Natural killer cell (primary cell): ENCODE measurements at regions not wholly inside any gene's neighbourhood (a gene's known extent, or its start where the extent isn't known, plus 50 kb on each side); places are given as distances from the start of the nearest gene placed in this dataset.

Source experiments
- ATAC-seq, 3 donors: fragments of 150-1000 bp in 2 of 3; fragments of 200-7000 bp in 1 of 3; cut with Tn5 transposase; 1 replicate in 1 of 3; 2 replicates in 2 of 3; pipeline ENCODE4 v1.10.0; 2021; ENCODE audit warnings: mild to moderate bottlenecking in 2 of 3, moderate library complexity in 2 of 3
- DNase-seq, 2 donors: peaks; one replicate each; pipeline versions ENCODE4 v3.0.0 to v3.0.0-alpha.2; 2013 to 2021; ENCODE audit warnings: mixed read lengths in 1 of 2
- H3K27ac ChIP-seq: one replicate; pipeline ENCODE4 v1.5.1; 2013; ENCODE audit warnings: mild to moderate bottlenecking, low read length
- H3K27me3 ChIP-seq: one replicate; pipeline ENCODE4 v1.6.1; 2013; ENCODE audit warnings: low read length; ENCODE audit not compliant: control insufficient read depth, insufficient read depth
- H3K36me3 ChIP-seq: one replicate; pipeline ENCODE4 v1.6.1; 2013; ENCODE audit warnings: low read length; ENCODE audit not compliant: control insufficient read depth, insufficient read depth
- H3K4me1 ChIP-seq: one replicate; pipeline ENCODE4 v1.6.1; 2013; ENCODE audit warnings: low read length; ENCODE audit not compliant: control insufficient read depth, insufficient read depth
- H3K4me3 ChIP-seq: one replicate; pipeline ENCODE4 v1.5.1; 2013; ENCODE audit warnings: low read length
- H3K9me3 ChIP-seq: one replicate; pipeline ENCODE4 v1.6.1; 2013; ENCODE audit warnings: low read length; ENCODE audit not compliant: control insufficient read depth, insufficient read depth
- H3K27ac Mint-ChIP-seq, 2 donors: one replicate each; pipeline ENCODE4 v1.8.0; 2022; ENCODE audit warnings: mild to moderate bottlenecking in 2 of 2, mixed read lengths in 2 of 2, moderate library complexity in 1 of 2
- H3K27me3 Mint-ChIP-seq, 2 donors: one replicate each; pipeline ENCODE4 v1.8.0; 2022; ENCODE audit warnings: low read depth in 2 of 2, mixed read lengths in 2 of 2
- H3K36me3 Mint-ChIP-seq: one replicate; pipeline ENCODE4 v1.8.0; 2022; ENCODE audit warnings: mixed read lengths
- H3K4me1 Mint-ChIP-seq, 2 donors: one replicate each; pipeline ENCODE4 v1.8.0; 2022; ENCODE audit warnings: mixed read lengths in 2 of 2
- H3K4me3 Mint-ChIP-seq: one replicate; pipeline ENCODE4 v1.8.0; 2022; ENCODE audit warnings: mild to moderate bottlenecking, moderate library complexity, mixed read lengths
- H3K9me3 Mint-ChIP-seq, 2 donors: one replicate each; pipeline ENCODE4 v1.8.0; 2022; ENCODE audit warnings: mixed read lengths in 2 of 2
- WGBS: methylation state at CpG from one replicate; pipeline ENCODE4 v1.1.7; 2013; ENCODE audit warnings: missing lambda C conversion rate; ENCODE audit not compliant: insufficient coverage; 5-methylcytosine and 5-hydroxymethylcytosine counted together
- intact Hi-C: fragments of 100-400 bp; cut with micrococcal nuclease; formaldehyde crosslinking; loops from one replicate; pipeline ENCODE4 v1.14.2; 2022
- TF ChIP-seq, protein P1 (sequence below): fragments of 200-600 bp; IDR thresholded peaks from one replicate; pipeline ENCODE4 v1.8.0; 2022; ENCODE audit warnings: antibody characterized with exemption

- TF ChIP-seq, protein P1, sequence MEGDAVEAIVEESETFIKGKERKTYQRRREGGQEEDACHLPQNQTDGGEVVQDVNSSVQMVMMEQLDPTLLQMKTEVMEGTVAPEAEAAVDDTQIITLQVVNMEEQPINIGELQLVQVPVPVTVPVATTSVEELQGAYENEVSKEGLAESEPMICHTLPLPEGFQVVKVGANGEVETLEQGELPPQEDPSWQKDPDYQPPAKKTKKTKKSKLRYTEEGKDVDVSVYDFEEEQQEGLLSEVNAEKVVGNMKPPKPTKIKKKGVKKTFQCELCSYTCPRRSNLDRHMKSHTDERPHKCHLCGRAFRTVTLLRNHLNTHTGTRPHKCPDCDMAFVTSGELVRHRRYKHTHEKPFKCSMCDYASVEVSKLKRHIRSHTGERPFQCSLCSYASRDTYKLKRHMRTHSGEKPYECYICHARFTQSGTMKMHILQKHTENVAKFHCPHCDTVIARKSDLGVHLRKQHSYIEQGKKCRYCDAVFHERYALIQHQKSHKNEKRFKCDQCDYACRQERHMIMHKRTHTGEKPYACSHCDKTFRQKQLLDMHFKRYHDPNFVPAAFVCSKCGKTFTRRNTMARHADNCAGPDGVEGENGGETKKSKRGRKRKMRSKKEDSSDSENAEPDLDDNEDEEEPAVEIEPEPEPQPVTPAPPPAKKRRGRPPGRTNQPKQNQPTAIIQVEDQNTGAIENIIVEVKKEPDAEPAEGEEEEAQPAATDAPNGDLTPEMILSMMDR: no peak
- no peak overlapping the region for H3K4me3 ChIP-seq
- no peaks in the 10 kb centered on the region for H3K36me3 ChIP-seq
- no peak overlapping the region for H3K27ac Mint-ChIP-seq
- intact Hi-C loops: no loop called here
- no peaks in the 10 kb centered on the region for H3K27me3 Mint-ChIP-seq
- H3K9me3 ChIP-seq: no peaks in the 10 kb centered on the region
- H3K36me3 Mint-ChIP-seq: peaks cover 14% of the 10 kb centered on the region
- no peak for DNase-seq
- no peaks in the 10 kb centered on the region for H3K4me1 Mint-ChIP-seq
- no peak for ATAC-seq
- no peak overlapping the region for H3K27ac ChIP-seq
- peaks cover 14 to 23% of the 10 kb centered on the region in 2 donors for H3K9me3 Mint-ChIP-seq
- WGBS: 85% methylated on average over 2 of the region's 3 CpGs
- H3K4me3 Mint-ChIP-seq: no peak overlapping the region
- H3K4me1 ChIP-seq: no peaks in the 10 kb centered on the region
- no peaks in the 10 kb centered on the region for H3K27me3 ChIP-seq
Observed at GRCh38 chr6:23678626-23679025, 447.4 kb upstream of the NRSN1 start.

- H3K27me3 Mint-ChIP-seq: no peaks in the 10 kb centered on the region
- H3K9me3 Mint-ChIP-seq: peaks cover 14 to 21% of the 10 kb centered on the region in 2 donors
- no peak for ATAC-seq
- H3K27ac Mint-ChIP-seq: no peak overlapping the region
- Histone ChIP-seq H3K27me3 (no peaks in the 10 kb centered on the region), H3K4me1 (no peaks in the 10 kb centered on the region), H3K4me3 (no peak overlapping the region), H3K27ac (no peak overlapping the region), H3K9me3 (peaks cover 4% of the 10 kb centered on the region), H3K36me3 (no peaks in the 10 kb centered on the region)
- H3K4me3 Mint-ChIP-seq: no peak overlapping the region
- intact Hi-C loops: no loop called here
- DNase-seq: no peak
- H3K36me3 Mint-ChIP-seq: peaks cover under 1% of the 10 kb centered on the region
- no peaks in the 10 kb centered on the region for H3K4me1 Mint-ChIP-seq
- WGBS: 60% methylated on average over 3 of the region's 3 CpGs
- TF ChIP-seq, protein P1: no peak
Observed at GRCh38 chr6:23681743-23682142, 444.3 kb upstream of the NRSN1 start.

DNA sequence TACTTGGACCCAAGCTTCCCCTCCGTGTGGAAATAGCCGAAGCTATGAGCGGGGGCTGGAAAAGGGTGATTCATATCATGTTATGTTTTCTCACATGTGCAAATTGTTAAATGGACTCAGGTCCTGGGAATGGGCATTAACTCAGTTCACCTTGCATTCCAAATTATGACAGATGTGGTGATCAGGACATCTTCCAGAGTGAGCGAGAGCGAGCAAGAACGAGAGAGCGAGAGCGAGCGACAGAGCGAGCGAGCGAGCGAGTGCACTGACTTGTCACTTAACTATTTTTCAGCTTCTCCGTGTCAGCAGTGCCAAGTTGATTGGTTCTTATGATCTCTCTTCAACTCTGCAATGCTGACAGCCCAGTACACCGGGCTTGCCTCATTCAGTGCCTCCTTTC is 437.4 kb upstream of the NRSN1 start:
- intact Hi-C loops: no loop called here
- Mint-ChIP-seq H3K4me1 (no peaks in the 10 kb centered on the region), H3K9me3 (peaks cover 13 to 17% of the 10 kb centered on the region in 2 donors), H3K36me3 (peaks cover 7% of the 10 kb centered on the region), H3K4me3 (no peak overlapping the region), H3K27me3 (no peaks in the 10 kb centered on the region), H3K27ac (no peak overlapping the region)
- Histone ChIP-seq H3K27me3 (no peaks in the 10 kb centered on the region), H3K9me3 (peaks cover 4% of the 10 kb centered on the region), H3K4me1 (no peaks in the 10 kb centered on the region), H3K27ac (no peak overlapping the region), H3K4me3 (no peak overlapping the region), H3K36me3 (no peaks in the 10 kb centered on the region)
- 96% methylated on average over 14 of the region's 15 CpGs for WGBS
- TF ChIP-seq, protein P1: no peak
- DNase-seq: no peak
- no peak for ATAC-seq

DNA sequence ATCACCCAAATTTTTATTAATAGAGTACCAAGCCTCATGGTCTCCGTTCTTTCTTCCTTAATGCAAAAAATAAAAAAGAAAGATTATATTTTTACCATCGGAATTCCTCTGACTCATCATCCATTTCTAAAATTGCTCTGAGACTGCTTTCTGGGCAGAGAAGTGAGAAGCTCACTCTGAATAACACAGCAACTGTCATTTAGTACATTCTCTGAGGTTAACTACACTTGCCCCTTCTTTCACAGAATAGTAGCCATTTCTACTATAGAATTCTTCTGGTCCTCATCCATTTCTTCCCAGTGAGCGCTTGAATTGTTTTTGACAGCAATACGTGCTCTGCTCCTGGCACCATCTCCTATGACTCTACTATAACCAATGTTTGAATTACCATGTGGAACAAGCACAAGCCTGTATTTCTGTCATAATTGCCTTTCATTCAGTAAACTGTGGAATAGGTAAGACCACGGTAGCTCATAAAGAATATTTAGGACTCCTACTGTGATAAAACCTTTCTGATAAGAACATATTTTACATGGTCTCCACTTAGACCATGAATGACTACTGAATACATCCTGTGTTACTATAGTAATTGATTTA is 435.5 kb upstream of the NRSN1 start:
- Histone ChIP-seq H3K27me3 (no peaks in the 10 kb centered on the region), H3K27ac (no peak overlapping the region), H3K4me3 (no peak overlapping the region), H3K4me1 (no peaks in the 10 kb centered on the region), H3K9me3 (no peaks in the 10 kb centered on the region), H3K36me3 (no peaks in the 10 kb centered on the region)
- H3K9me3 Mint-ChIP-seq: peaks cover 9 to 10% of the 10 kb centered on the region in 2 donors
- DNase-seq (no peak), ATAC-seq (no peak)
- no peaks in the 10 kb centered on the region for H3K27me3 Mint-ChIP-seq
- intact Hi-C loops: no loop called here
- peaks cover 7% of the 10 kb centered on the region for H3K36me3 Mint-ChIP-seq
- no peaks in the 10 kb centered on the region for H3K4me1 Mint-ChIP-seq
- no peak overlapping the region for H3K4me3 Mint-ChIP-seq
- no peak overlapping the region for H3K27ac Mint-ChIP-seq
- 92% methylated on average over 5 of the region's 5 CpGs for WGBS
- TF ChIP-seq, protein P1: no peak
